Karpas-422 (cell line): ENCODE measurements at regions not wholly inside any gene's neighbourhood (a gene's known extent, or its start where the extent isn't known, plus 50 kb on each side); places are given as distances from the start of the nearest gene placed in this dataset.

ENCODE experiments used
- DNase-seq: peaks from one replicate; pipeline ENCODE4 v3.0.0-alpha.2; 2015
- H2AFZ ChIP-seq: fragments of 200-600 bp; sonication (generic); 2 replicates; pipeline ENCODE4 v1.6.1; 2014; ENCODE audit warnings: antibody characterized with exemption, low read length, mixed read lengths
- H3K27ac ChIP-seq: fragments of 200-600 bp; sonication (generic); 2 replicates; pipeline ENCODE4 v1.5.1; 2014; ENCODE audit warnings: mild to moderate bottlenecking, low read length, moderate library complexity
- H3K27me3 ChIP-seq: fragments of 200-600 bp; sonication (generic); 2 replicates; pipeline ENCODE4 v1.6.1; 2014; ENCODE audit warnings: low read length, mixed read lengths
- H3K36me3 ChIP-seq: fragments of 200-600 bp; sonication (generic); 2 replicates; pipeline ENCODE4 v1.6.1; 2014; ENCODE audit warnings: low read length, mixed read lengths; ENCODE audit not compliant: insufficient read depth
- H3K4me1 ChIP-seq: fragments of 200-600 bp; sonication (generic); 2 replicates; pipeline ENCODE4 v1.6.1; 2014; ENCODE audit warnings: mild to moderate bottlenecking, low read length, mixed read lengths
- H3K4me2 ChIP-seq: fragments of 200-600 bp; sonication (generic); 2 replicates; pipeline ENCODE4 v1.6.1; 2014; ENCODE audit warnings: low read length, low read depth, mild to moderate bottlenecking; ENCODE audit not compliant: poor library complexity, severe bottlenecking
- H3K4me3 ChIP-seq: fragments of 200-600 bp; sonication (generic); 2 replicates; pipeline ENCODE4 v1.5.1; 2014; ENCODE audit warnings: mild to moderate bottlenecking, antibody characterized with exemption, low read length, mixed read lengths
- H3K79me2 ChIP-seq: fragments of 200-600 bp; sonication (generic); 2 replicates; pipeline ENCODE4 v1.6.1; 2014; ENCODE audit warnings: mild to moderate bottlenecking, low read length, mixed read lengths
- H3K9ac ChIP-seq: fragments of 200-600 bp; sonication (generic); 2 replicates; pipeline ENCODE4 v1.6.0; 2014; ENCODE audit warnings: low read length
- H3K9me2 ChIP-seq: fragments of 200-600 bp; sonication (generic), shearing (Covaris generic); replicated peaks from 2 replicates; pipeline ENCODE4 v1.6.0; 2014; ENCODE audit warnings: mild to moderate bottlenecking, low read length, moderate library complexity; ENCODE audit not compliant: insufficient read depth
- H3K9me3 ChIP-seq: fragments of 300-700, 200-600 bp; sonication (generic); 2 replicates; pipeline ENCODE4 v1.6.1; 2014; ENCODE audit warnings: low read length, mixed read lengths
- H4K20me1 ChIP-seq: fragments of 200-600 bp; sonication (generic); 2 replicates; pipeline ENCODE4 v1.6.1; 2014; ENCODE audit warnings: mild to moderate bottlenecking, antibody characterized with exemption, low read length, low read depth; ENCODE audit not compliant: insufficient read depth

DNA sequence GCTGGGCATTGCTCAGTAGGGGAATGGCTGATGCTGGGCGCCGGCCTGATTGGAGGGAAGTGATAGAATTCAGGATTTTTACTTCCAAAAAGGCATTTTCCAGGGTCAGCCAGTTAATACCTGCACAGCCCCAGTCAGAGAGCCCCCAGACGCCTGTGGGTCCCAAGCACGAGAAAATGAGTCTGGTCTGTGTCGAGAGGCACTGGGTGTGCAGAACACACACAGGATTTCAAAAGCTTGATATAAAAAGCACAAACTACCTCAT is 164.6 kb upstream of the TNRC6C start:
- Histone ChIP-seq H2AFZ (no peak overlapping the region), H3K27me3 (no peaks in the 10 kb centered on the region)

DNA sequence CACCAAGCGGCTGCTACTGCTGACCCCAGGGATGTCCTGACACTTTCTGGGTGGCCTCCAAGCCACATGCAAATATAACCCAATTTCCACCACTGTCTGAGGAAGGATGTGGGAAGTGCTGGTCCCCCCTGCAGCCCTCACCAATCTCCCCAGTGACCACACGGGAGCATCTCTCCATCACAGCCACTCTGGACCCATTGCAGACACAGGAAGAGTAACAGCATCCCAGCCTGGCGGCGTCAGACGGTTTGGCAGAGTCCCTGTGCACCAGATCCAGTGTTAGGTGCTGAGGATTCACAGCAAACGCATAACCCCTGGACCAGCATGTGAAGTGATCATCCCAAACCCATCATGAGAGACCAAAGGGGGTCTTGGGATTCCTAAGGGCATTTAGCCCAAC is 163.7 kb upstream of the TNRC6C start:
- no peak for DNase-seq
- Histone ChIP-seq H3K27ac (no peak overlapping the region), H3K9ac (no peak overlapping the region), H3K4me3 (no peak overlapping the region), H3K4me2 (no peak overlapping the region), H4K20me1 (no peaks in the 10 kb centered on the region), H3K9me3 (no peaks in the 10 kb centered on the region), H2AFZ (no peak overlapping the region), H3K9me2 (no peaks in the 10 kb centered on the region), H3K4me1 (no peaks in the 10 kb centered on the region), H3K79me2 (no peaks in the 10 kb centered on the region), H3K36me3 (no peaks in the 10 kb centered on the region), H3K27me3 (no peaks in the 10 kb centered on the region)

More for the DNA sequence above, 164.6 kb upstream of the TNRC6C start:
- H3K9me2 ChIP-seq = no peaks in the 10 kb centered on the region
- H3K4me3 ChIP-seq = no peak overlapping the region
- H4K20me1 ChIP-seq = no peaks in the 10 kb centered on the region
- no peak for DNase-seq
- no peaks in the 10 kb centered on the region for H3K4me1 ChIP-seq
- no peak overlapping the region for H3K9ac ChIP-seq
- H3K27ac ChIP-seq = no peak overlapping the region
- H3K9me3 ChIP-seq = no peaks in the 10 kb centered on the region
- no peaks in the 10 kb centered on the region for H3K36me3 ChIP-seq
- H3K79me2 ChIP-seq = no peaks in the 10 kb centered on the region
- H3K4me2 ChIP-seq = no peak overlapping the region

DNA sequence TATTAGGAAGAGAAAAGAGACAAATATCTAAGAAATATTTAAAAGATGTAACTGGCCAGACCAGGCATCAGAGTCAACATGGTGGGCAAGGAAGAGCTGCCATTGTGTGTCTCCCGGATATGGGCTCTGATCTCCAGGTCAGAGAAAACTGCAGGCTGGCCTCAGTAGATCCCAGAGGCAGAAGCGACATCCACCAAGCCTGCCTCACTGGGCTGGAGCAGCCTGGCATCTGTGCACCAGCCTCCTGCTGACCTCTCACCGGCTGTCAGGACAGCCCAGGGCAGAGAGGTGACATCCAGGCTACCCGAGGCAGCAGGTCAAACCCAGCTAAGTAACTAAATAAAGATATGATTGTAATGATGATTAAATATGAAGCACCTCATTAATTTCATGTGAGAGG is 162.8 kb upstream of the TNRC6C start:
- DNase-seq = no peak
- Histone ChIP-seq H3K27me3 (no peaks in the 10 kb centered on the region), H3K79me2 (no peaks in the 10 kb centered on the region), H3K27ac (no peak overlapping the region), H3K9me3 (no peaks in the 10 kb centered on the region), H3K9me2 (no peaks in the 10 kb centered on the region), H3K4me1 (no peaks in the 10 kb centered on the region), H2AFZ (no peak overlapping the region), H3K36me3 (no peaks in the 10 kb centered on the region), H4K20me1 (no peaks in the 10 kb centered on the region), H3K4me2 (no peak overlapping the region), H3K4me3 (no peak overlapping the region), H3K9ac (no peak overlapping the region)

DNA sequence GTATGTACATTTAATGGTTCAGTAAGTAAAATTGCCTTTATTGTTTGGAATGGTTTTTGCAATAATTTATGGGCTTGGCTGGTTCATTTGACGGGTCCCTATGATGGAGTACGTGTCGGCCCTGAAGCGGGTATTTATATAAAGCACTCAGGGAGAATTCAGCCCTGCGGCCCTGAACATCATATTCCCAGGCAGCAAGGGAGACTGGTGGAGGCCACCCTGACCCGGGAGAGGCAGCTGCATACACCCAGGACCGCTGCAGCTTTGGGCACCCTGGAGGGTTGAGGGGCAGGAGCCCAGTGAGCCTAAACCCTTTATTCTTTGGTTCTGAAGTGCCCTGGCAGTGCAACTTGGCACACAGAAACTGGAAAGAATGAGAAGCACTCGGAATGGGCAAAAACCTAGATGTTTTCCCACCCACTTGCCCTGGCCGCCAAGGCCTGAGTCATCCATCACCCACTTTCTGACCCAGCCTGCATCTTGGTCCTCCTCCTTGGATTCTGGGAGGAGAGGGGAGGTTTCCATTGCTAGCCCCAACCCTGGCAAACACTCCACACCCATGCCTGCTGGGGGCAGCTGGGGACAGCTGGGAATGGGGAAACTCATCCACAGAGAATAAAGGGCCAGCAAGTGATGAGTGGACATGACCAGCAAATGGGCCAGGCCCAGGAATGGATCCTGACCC is 162.2 kb upstream of the TNRC6C start:
- Histone ChIP-seq H3K4me1 (no peaks in the 10 kb centered on the region), H3K79me2 (no peaks in the 10 kb centered on the region), H3K36me3 (no peaks in the 10 kb centered on the region), H2AFZ (no peak overlapping the region), H3K9ac (no peak overlapping the region), H3K4me3 (no peak overlapping the region), H3K9me3 (no peaks in the 10 kb centered on the region), H3K27ac (no peak overlapping the region), H3K27me3 (no peaks in the 10 kb centered on the region), H3K4me2 (no peak overlapping the region), H4K20me1 (no peaks in the 10 kb centered on the region), H3K9me2 (no peaks in the 10 kb centered on the region)
- no peak for DNase-seq

DNA sequence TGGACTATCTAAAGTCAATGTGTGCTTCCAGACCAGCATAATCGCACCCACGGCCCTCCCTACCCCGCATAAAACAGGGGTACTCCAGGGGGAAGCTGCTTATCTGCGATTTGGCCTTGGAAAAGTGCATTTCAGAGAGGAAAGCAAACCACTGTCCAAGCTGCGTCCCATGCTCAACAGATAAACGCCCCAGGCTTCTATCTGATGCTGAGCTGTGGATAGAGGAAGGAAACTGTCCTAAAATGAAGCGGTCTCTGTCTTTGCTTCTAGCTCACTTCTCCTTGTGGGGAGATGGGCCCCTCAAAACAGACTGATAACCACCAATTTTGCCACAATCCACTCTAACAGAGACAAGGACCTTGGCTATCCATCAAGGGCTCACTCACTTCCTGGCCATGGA is 160.5 kb upstream of the TNRC6C start:
- Histone ChIP-seq H2AFZ (no peak overlapping the region), H3K9me3 (no peaks in the 10 kb centered on the region), H3K9me2 (no peaks in the 10 kb centered on the region), H4K20me1 (no peaks in the 10 kb centered on the region), H3K27ac (no peak overlapping the region), H3K4me3 (no peak overlapping the region), H3K4me1 (no peaks in the 10 kb centered on the region), H3K9ac (no peak overlapping the region), H3K36me3 (no peaks in the 10 kb centered on the region), H3K4me2 (no peak overlapping the region), H3K27me3 (no peaks in the 10 kb centered on the region), H3K79me2 (no peaks in the 10 kb centered on the region)
- no peak for DNase-seq

DNA sequence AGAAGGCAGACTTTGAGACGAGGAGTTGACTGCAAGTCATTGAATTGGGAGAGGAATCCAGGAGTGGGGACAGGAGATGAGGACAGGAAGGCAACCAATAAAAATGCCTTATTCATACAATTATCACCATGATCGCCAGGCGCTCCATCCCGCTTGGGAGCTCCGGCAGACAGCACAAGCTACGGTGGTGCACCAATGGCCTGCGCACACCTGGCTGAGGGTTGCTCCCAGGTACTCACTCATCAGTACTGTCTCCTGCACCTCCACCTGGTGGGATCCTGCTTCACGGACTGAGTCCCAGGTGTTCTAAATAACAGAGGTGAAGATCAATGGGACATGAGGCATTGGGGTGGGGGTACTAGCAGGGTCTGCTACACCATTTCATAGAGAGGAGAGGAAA is 160.0 kb upstream of the TNRC6C start:
- Histone ChIP-seq H3K4me1 (no peaks in the 10 kb centered on the region), H2AFZ (no peak overlapping the region), H3K9me2 (no peaks in the 10 kb centered on the region), H3K4me3 (no peak overlapping the region), H3K79me2 (no peaks in the 10 kb centered on the region), H4K20me1 (no peaks in the 10 kb centered on the region), H3K27me3 (no peaks in the 10 kb centered on the region), H3K9ac (no peak overlapping the region), H3K27ac (no peak overlapping the region), H3K4me2 (no peak overlapping the region), H3K9me3 (no peaks in the 10 kb centered on the region), H3K36me3 (no peaks in the 10 kb centered on the region)
- DNase-seq = no peak

DNA sequence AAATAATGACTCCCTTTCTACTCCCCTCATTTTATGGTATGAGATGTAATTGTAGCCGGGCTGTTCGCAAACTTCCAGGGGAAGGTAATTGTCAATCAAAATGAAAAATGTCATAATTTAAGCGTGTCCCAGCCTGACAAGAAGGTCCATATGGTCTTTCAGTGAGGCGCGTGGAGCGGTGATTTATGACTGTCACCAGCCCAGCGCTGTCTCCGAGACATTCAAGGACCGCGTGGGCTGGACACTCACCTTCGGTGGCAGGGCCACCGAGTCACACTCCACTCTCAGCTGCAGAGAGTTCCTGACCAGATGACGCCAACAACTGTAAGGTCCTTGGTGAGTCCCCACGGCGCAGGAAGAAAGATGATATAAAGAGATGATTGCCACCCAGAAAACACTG is 157.7 kb upstream of the TNRC6C start:
- Histone ChIP-seq H4K20me1 (no peaks in the 10 kb centered on the region), H2AFZ (no peak overlapping the region), H3K4me1 (no peaks in the 10 kb centered on the region), H3K9me2 (no peaks in the 10 kb centered on the region), H3K9me3 (no peaks in the 10 kb centered on the region), H3K9ac (no peak overlapping the region), H3K36me3 (no peaks in the 10 kb centered on the region), H3K4me2 (no peak overlapping the region), H3K27ac (no peak overlapping the region), H3K27me3 (no peaks in the 10 kb centered on the region), H3K4me3 (no peak overlapping the region), H3K79me2 (no peaks in the 10 kb centered on the region)
- no peak for DNase-seq

DNA sequence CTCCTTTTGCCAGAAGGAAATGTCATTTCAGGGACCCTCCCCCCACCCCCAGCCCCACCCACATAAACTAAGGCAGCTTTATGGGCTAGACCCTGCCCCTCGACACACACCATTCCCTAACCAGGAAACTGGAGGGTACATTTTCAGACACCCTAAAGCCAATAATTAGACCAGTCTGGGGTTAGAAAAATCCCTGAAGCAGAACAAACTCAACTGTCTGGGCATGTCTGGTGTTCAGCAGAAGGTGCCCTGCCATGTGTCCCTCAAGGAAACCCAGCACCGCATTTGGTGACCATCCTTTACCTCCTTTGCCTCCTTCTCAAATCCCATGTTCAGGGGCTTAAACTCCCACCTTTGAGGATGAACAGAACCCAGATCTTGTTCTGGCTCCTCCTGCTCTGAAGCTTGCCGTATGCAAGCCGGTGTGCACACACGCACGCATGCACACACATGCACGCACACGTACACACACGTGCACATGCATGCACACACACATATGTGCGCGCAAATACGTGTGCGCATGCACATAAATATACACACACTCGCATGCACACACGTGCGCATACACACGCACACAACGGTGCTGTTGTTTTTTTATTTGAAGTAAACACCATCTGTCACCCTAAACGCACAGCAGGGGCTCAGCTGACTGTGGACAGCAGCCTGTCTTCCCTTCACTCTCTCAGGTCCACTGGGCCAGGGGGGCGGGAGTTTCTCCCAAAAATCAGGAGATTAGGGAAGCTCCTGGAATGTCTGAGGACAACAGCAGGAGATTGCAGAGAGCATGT is 156.8 kb upstream of the TNRC6C start:
- Histone ChIP-seq H3K27me3 (no peaks in the 10 kb centered on the region), H3K9me2 (no peaks in the 10 kb centered on the region), H3K9me3 (no peaks in the 10 kb centered on the region), H4K20me1 (no peaks in the 10 kb centered on the region), H3K4me1 (no peaks in the 10 kb centered on the region), H3K27ac (no peak overlapping the region), H3K79me2 (no peaks in the 10 kb centered on the region), H3K9ac (no peak overlapping the region), H3K4me3 (no peak overlapping the region), H3K36me3 (no peaks in the 10 kb centered on the region), H3K4me2 (no peak overlapping the region), H2AFZ (no peak overlapping the region)
- DNase-seq = no peak
